ENCODE measurements at regions not wholly inside any gene's neighbourhood (a gene's known extent, or its start where the extent isn't known, plus 50 kb on each side); places are given as distances from the start of the nearest gene placed in this dataset.
"Not testable (repeated sequence)": the region's sequence is repeated elsewhere in the genome, so short reads cannot be mapped to it uniquely, and the experiment has no call there.

DNA sequence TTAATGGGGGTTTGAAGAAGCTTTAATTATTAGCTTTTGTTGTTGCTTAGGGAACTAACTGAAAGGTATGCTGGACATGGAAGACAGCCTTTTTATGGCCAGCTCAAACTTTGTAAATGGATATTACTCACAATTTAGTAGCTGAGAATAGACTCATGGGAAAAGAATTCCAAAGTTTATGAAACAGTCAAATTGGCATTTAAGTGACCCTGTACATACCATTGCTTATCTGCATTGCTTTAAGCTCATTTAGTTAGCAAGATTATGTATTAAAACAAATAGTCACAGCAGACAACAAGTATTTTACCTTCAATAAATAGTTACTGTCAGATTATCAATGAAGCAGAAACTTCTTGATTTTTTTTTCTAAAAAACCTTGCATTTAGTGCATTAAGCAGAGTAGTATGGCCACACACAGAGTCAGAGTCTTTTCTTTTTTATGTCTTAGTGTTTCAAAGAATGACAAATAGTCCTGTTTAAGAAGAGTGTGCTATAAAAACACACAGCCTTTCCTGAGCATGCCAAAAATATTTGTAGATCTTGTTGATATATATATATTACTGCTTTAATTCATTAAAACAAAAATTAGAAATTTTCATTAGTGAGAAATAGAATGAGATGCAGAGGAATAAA is 102.2 kb downstream of the TTC6 start:
- no peak overlapping the region for H3K27ac Mint-ChIP-seq
- no peaks in the 10 kb centered on the region for H3K27me3 Mint-ChIP-seq
- H3K4me1 Mint-ChIP-seq (ENCODE audit: low read depth) = no peaks in the 10 kb centered on the region
- intact Hi-C loops (cut with micrococcal nuclease) = no loop called here
- H3K9me3 Mint-ChIP-seq = peaks cover 17% of the 10 kb centered on the region
- no peak overlapping the region for H3K4me3 Mint-ChIP-seq
- no peaks in the 10 kb centered on the region for H3K36me3 Mint-ChIP-seq (ENCODE audit: low read depth)

GRCh38 chr14:37698840-37699777 is 103.7 kb downstream of the TTC6 start:
- Mint-ChIP-seq H3K27me3 (no peaks in the 10 kb centered on the region), H3K4me3 (no peak overlapping the region), H3K27ac (no peak overlapping the region), H3K9me3 (peaks cover 10% of the 10 kb centered on the region), H3K36me3 (ENCODE audit: low read depth) (no peaks in the 10 kb centered on the region), H3K4me1 (ENCODE audit: low read depth) (no peaks in the 10 kb centered on the region)
- intact Hi-C loops (cut with micrococcal nuclease) = no loop called here

DNA sequence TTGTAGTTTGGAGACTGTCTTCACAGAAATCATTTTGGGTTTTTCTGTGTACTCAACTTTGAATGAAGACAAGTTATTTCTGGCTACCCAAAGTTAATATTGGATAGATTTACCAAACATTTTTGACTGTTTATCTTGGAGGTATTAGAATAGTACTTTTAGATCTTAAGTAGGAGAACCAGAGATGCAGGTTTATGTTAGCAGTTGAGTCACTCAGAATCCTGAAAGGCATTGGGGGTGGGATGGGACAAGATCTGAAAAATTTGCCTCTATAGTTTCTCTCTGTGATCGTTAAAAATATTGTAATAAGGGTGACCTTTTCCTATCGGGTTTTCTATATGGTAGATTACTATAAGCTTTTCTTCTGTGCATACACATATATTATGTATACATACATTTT is 112.3 kb downstream of the TTC6 start:
- Mint-ChIP-seq H3K36me3 (ENCODE audit: low read depth) (no peaks in the 10 kb centered on the region), H3K27me3 (no peaks in the 10 kb centered on the region), H3K4me3 (no peak overlapping the region), H3K4me1 (ENCODE audit: low read depth) (no peaks in the 10 kb centered on the region), H3K27ac (no peak overlapping the region), H3K9me3 (no peaks in the 10 kb centered on the region)
- intact Hi-C loops (cut with micrococcal nuclease) = no loop called here

GRCh38 chr14:37708481-37708880 is 113.1 kb downstream of the TTC6 start:
- H3K36me3 Mint-ChIP-seq (ENCODE audit: low read depth) = no peaks in the 10 kb centered on the region
- H3K4me3 Mint-ChIP-seq = no peak overlapping the region
- no peaks in the 10 kb centered on the region for H3K4me1 Mint-ChIP-seq (ENCODE audit: low read depth)
- no peaks in the 10 kb centered on the region for H3K27me3 Mint-ChIP-seq
- H3K27ac Mint-ChIP-seq = no peak overlapping the region
- H3K9me3 Mint-ChIP-seq = no peaks in the 10 kb centered on the region
- intact Hi-C loops (cut with micrococcal nuclease) = no loop called here

DNA sequence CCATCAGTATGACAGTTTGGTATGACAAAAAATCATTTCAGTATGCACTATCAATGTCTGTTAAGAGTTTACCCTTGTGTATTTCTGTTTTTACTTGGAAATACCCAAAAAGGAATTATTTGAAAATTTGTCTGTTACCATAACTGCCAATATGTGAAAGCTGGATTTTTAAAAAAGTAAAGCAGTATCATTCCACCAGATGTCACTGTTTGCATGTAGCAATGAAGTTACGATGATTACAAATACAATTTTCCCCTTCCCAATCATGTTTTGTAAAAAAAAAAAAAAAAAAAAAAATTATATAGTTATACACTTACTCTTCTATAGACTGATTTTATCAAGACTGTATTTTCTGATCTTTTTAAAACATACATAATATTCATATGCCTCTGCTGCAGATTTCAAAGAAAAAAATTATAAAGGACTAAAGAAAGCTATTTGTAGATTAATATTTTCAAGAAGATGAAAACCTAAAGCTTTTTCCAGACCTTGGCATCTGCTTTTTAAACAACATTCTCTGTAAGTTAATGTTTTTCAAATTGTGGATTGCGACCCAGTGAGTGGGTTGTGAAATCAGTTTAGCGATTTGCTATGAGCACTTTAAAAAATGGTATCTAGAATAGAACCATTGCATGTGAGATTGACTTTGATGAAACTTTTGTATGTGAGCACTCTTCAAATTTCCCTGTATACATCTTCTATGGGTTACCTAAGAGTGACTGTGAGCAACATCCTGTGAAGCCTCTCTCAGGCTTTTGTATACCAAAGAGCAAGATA is 114.2 kb downstream of the TTC6 start:
- Mint-ChIP-seq H3K4me1 (ENCODE audit: low read depth) (no peaks in the 10 kb centered on the region), H3K27ac (no peak overlapping the region), H3K36me3 (ENCODE audit: low read depth) (no peaks in the 10 kb centered on the region), H3K4me3 (no peak overlapping the region), H3K9me3 (no peaks in the 10 kb centered on the region), H3K27me3 (no peaks in the 10 kb centered on the region)
- intact Hi-C loops (cut with micrococcal nuclease) = no loop called here

DNA sequence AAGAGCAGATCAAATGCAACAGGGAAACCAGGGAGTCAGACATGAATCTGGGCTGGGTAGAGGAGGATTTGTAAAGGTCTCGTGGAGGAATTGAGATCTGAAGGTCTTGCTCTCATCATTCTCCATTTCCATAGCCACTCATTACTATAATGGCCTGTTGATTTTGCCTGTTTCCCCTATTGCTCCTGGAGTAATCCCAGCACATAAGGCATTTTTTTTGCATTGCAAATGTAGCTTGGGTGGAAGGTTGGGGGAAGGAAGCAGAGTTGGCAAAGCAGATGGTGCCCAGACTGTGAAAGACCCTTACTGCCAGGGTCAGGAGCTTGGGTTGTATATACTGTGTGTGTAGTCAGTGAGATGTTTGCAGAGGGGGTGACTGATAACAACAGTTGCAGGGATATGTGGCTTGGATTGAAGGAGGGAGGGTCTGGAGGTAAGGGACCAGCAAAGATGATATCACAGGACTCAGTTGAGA is 116.0 kb downstream of the TTC6 start:
- no peaks in the 10 kb centered on the region for H3K9me3 Mint-ChIP-seq
- no peaks in the 10 kb centered on the region for H3K36me3 Mint-ChIP-seq (ENCODE audit: low read depth)
- H3K4me3 Mint-ChIP-seq = no peak overlapping the region
- no peaks in the 10 kb centered on the region for H3K4me1 Mint-ChIP-seq (ENCODE audit: low read depth)
- no peaks in the 10 kb centered on the region for H3K27me3 Mint-ChIP-seq
- intact Hi-C loops (cut with micrococcal nuclease) = no loop called here
- no peak overlapping the region for H3K27ac Mint-ChIP-seq

DNA sequence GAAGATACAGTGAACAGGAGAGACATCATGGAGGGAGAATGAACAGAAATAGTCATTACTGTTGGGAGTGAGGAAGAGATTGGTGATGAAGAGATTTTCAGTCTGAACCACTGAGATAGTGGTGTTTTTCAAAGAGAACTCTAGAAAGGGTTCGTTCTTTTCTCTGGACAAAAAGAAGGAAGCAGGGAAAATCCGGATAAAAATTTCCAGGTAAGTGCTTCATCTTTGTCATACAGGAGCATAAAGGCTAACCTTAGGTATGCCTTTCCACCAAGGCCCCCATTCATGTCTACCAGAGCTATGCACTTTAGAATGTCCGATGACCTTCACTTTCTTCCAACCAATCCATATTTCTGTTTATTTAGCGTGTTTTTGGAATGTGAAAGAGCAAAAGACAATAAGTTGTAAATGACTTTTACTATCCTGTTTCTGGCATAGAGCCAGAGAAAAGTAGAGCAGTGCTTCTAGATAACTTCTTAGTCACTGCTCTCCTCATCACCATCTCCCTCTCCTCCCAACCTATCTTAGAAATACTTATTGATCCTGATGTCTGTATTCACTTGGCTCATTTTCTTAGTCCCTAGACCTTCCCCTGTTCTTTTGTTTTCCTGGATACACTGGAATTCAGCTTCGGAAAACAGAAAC is 116.5 kb downstream of the TTC6 start:
- H3K27ac Mint-ChIP-seq = no peak overlapping the region
- no peaks in the 10 kb centered on the region for H3K27me3 Mint-ChIP-seq
- intact Hi-C loops (cut with micrococcal nuclease) = no loop called here
- no peak overlapping the region for H3K4me3 Mint-ChIP-seq
- no peaks in the 10 kb centered on the region for H3K9me3 Mint-ChIP-seq
- H3K4me1 Mint-ChIP-seq (ENCODE audit: low read depth) = no peaks in the 10 kb centered on the region
- no peaks in the 10 kb centered on the region for H3K36me3 Mint-ChIP-seq (ENCODE audit: low read depth)

- intact Hi-C loops (cut with micrococcal nuclease); H3K27me3 Mint-ChIP-seq; H3K4me3 Mint-ChIP-seq; H3K4me1 Mint-ChIP-seq (ENCODE audit: low read depth); H3K9me3 Mint-ChIP-seq; H3K36me3 Mint-ChIP-seq (ENCODE audit: low read depth); H3K27ac Mint-ChIP-seq: not testable (repeated sequence)
These were observed 117.0 kb downstream of the TTC6 start for GRCh38 chr14:37712476-37712860.

GRCh38 chr14:37712976-37713431 is 117.6 kb downstream of the TTC6 start:
- H3K4me1 Mint-ChIP-seq (ENCODE audit: low read depth) = no peaks in the 10 kb centered on the region
- no peaks in the 10 kb centered on the region for H3K36me3 Mint-ChIP-seq (ENCODE audit: low read depth)
- H3K4me3 Mint-ChIP-seq = no peak overlapping the region
- no peaks in the 10 kb centered on the region for H3K27me3 Mint-ChIP-seq
- H3K9me3 Mint-ChIP-seq = no peaks in the 10 kb centered on the region
- intact Hi-C loops (cut with micrococcal nuclease) = no loop called here
- no peak overlapping the region for H3K27ac Mint-ChIP-seq

DNA sequence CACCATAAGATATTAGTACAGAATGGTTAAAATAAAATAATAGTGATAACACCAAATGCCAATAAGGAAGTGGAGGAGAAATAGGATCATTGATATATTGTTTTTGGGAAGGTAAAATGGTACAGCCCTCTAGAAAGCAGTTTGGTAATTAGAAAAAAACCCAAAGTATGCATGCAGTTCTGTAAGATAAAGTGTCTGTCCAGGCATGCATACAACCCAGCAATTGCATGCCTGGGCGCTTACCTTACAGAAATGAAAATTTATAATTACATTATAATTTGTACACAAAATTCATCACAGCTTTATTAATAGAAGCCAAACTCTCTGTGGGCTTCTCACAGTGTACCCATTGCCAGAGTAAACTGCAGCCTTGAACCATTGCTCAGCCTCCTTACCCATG is 124.7 kb downstream of the TTC6 start:
- H3K27me3 Mint-ChIP-seq = no peaks in the 10 kb centered on the region
- no peak overlapping the region for H3K4me3 Mint-ChIP-seq
- no peaks in the 10 kb centered on the region for H3K4me1 Mint-ChIP-seq (ENCODE audit: low read depth)
- no peak overlapping the region for H3K27ac Mint-ChIP-seq
- intact Hi-C loops (cut with micrococcal nuclease) = no loop called here
- no peaks in the 10 kb centered on the region for H3K9me3 Mint-ChIP-seq
- no peaks in the 10 kb centered on the region for H3K36me3 Mint-ChIP-seq (ENCODE audit: low read depth)

DNA sequence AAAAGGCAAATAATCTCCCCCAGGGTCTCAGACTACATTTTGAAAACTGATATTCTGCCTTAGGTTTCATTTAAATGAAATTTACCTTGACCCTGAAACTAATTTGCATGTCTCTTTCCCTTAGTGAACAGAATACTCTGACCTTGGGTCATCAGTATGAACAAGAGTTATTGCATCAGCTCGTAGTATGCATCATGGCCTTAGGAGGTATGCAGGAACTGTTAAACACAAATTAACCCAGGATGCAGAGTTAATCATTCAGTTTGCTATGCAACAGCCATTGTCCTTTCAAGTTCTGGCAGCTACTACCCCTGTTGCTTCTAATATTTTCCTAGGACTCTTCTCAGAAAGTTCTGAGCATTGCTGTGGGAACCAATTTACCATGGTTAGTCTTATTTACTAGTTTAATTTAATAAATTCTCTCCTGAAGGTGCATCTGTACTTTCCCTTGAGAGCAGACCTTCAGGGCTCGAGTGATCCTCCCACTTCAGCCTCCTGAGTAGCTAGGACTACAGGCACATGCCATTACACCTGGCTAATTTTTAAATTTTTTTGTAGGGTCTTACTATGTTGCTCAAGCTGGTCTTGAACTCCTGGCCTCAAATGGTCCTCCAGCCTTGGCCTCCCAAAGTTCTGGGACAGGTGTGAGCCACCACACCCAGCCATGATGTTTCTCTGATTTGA is 126.7 kb downstream of the TTC6 start:
- Mint-ChIP-seq H3K27ac (no peak overlapping the region), H3K36me3 (ENCODE audit: low read depth) (no peaks in the 10 kb centered on the region), H3K4me3 (no peak overlapping the region), H3K9me3 (no peaks in the 10 kb centered on the region), H3K27me3 (no peaks in the 10 kb centered on the region), H3K4me1 (ENCODE audit: low read depth) (no peaks in the 10 kb centered on the region)
- intact Hi-C loops (cut with micrococcal nuclease) = no loop called here

- Mint-ChIP-seq H3K4me3 (no peak overlapping the region), H3K27me3 (no peaks in the 10 kb centered on the region), H3K36me3 (ENCODE audit: low read depth) (no peaks in the 10 kb centered on the region), H3K9me3 (no peaks in the 10 kb centered on the region), H3K27ac (no peak overlapping the region), H3K4me1 (ENCODE audit: low read depth) (no peaks in the 10 kb centered on the region)
- intact Hi-C loops (cut with micrococcal nuclease) = no loop called here
These were observed 128.1 kb downstream of the TTC6 start for GRCh38 chr14:37723515-37723914.

GRCh38 chr14:37726708-37727107 is 131.3 kb downstream of the TTC6 start:
- Mint-ChIP-seq H3K4me3 (no peak overlapping the region), H3K27me3 (no peaks in the 10 kb centered on the region), H3K27ac (no peak overlapping the region), H3K9me3 (no peaks in the 10 kb centered on the region), H3K4me1 (ENCODE audit: low read depth) (no peaks in the 10 kb centered on the region), H3K36me3 (ENCODE audit: low read depth) (no peaks in the 10 kb centered on the region)
- intact Hi-C loops (cut with micrococcal nuclease) = no loop called here
